GM23338 (cell line): ENCODE measurements at regions not wholly inside any gene's neighbourhood (a gene's known extent, or its start where the extent isn't known, plus 50 kb on each side); places are given as distances from the start of the nearest gene placed in this dataset.
A peak's percentile ranks its signal among the peaks of the same experiment; 100 is the strongest.

Source experiments
- ATAC-seq: fragments of 200-7000 bp; cut with Tn5 transposase; 3 replicates; pipeline ENCODE4 v1.9.1; 2020
- DNase-seq: peaks from one replicate; pipeline ENCODE4 v3.0.0-alpha.2; 2015; ENCODE audit warnings: low spot score
- H2AFZ ChIP-seq: fragments of 200-600 bp; sonication (generic); 2 replicates; pipeline ENCODE4 v1.8.0; 2016; ENCODE audit warnings: antibody characterized with exemption, mild to moderate bottlenecking, moderate library complexity
- H3F3A ChIP-seq: fragments of 200-600 bp; sonication (generic); replicated peaks from 2 replicates; pipeline ENCODE4 v1.8.0; 2017; ENCODE audit warnings: antibody characterized with exemption, mixed run types, low read depth
- H3K27ac ChIP-seq: fragments of 200-600 bp; sonication (generic); 2 replicates; pipeline ENCODE4 v1.6.1; 2016; ENCODE audit warnings: low read depth
- H3K27me3 ChIP-seq: fragments of 200-600 bp; sonication (generic); 2 replicates; pipeline ENCODE4 v1.8.0; 2016; ENCODE audit warnings: mild to moderate bottlenecking, mixed run types, moderate library complexity; ENCODE audit not compliant: insufficient read depth
- H3K36me3 ChIP-seq: fragments of 200-600 bp; sonication (generic); 2 replicates; pipeline ENCODE4 v1.8.0; 2016; ENCODE audit warnings: mild to moderate bottlenecking; ENCODE audit not compliant: insufficient read depth
- H3K4me1 ChIP-seq: fragments of 200-600 bp; sonication (generic); 2 replicates; pipeline ENCODE4 v1.8.0; 2016; ENCODE audit warnings: mild to moderate bottlenecking, moderate library complexity; ENCODE audit not compliant: insufficient read depth
- H3K4me2 ChIP-seq: fragments of 200-600 bp; sonication (generic); 2 replicates; pipeline ENCODE4 v1.7.1; 2017; ENCODE audit warnings: mixed run types
- H3K4me3 ChIP-seq: fragments of 200-600 bp; sonication (generic); 2 replicates; pipeline ENCODE4 v1.6.1; 2016; ENCODE audit warnings: mixed run types
- H3K79me2 ChIP-seq: fragments of 200-600 bp; sonication (generic); replicated peaks from 2 replicates; pipeline ENCODE4 v1.8.0; 2017; ENCODE audit warnings: mild to moderate bottlenecking; ENCODE audit not compliant: insufficient read depth
- H3K9me2 ChIP-seq: fragments of 200-600 bp; sonication (generic); 2 replicates; pipeline ENCODE4 v1.8.0; 2017; ENCODE audit not compliant: insufficient read depth
- H4K20me1 ChIP-seq: fragments of 200-600 bp; sonication (generic); replicated peaks from 2 replicates; pipeline ENCODE4 v1.8.0; 2017; ENCODE audit warnings: mild to moderate bottlenecking; ENCODE audit not compliant: insufficient read depth
- H3K27ac Mint-ChIP-seq: 2 replicates; pipeline ENCODE4 v1.8.0; 2020; ENCODE audit warnings: inconsistent platforms, mild to moderate bottlenecking, moderate library complexity, mixed read lengths
- H3K27me3 Mint-ChIP-seq: 3 replicates; pipeline ENCODE4 v1.8.0; 2022; ENCODE audit warnings: low read depth, mild to moderate bottlenecking, moderate library complexity, mixed read lengths, inconsistent platforms; ENCODE audit not compliant: insufficient read depth, poor library complexity
- H3K36me3 Mint-ChIP-seq: 3 replicates; pipeline ENCODE4 v1.8.0; 2021; ENCODE audit warnings: low read depth, mild to moderate bottlenecking, inconsistent platforms, moderate library complexity, mixed read lengths
- H3K4me1 Mint-ChIP-seq: 3 replicates; pipeline ENCODE4 v1.8.0; 2020; ENCODE audit warnings: mild to moderate bottlenecking, inconsistent platforms, mixed read lengths
- H3K4me3 Mint-ChIP-seq: 3 replicates; pipeline ENCODE4 v1.8.0; 2021; ENCODE audit warnings: moderate library complexity, mild to moderate bottlenecking, inconsistent platforms, mixed read lengths
- H3K9me3 Mint-ChIP-seq: 3 replicates; pipeline ENCODE4 v1.8.0; 2020; ENCODE audit warnings: moderate library complexity, mild to moderate bottlenecking, inconsistent platforms, mixed read lengths
- CREB1 ChIP-seq: fragments of 250-450 bp; sonication (Bioruptor Pico); IDR thresholded peaks from 2 replicates; pipeline ENCODE4 v1.5.0; 2020; ENCODE audit warnings: low read depth, mild to moderate bottlenecking, moderate library complexity
- EZH2 ChIP-seq: fragments of 200-600 bp; sonication (generic); IDR thresholded peaks from one replicate; pipeline ENCODE4 v1.8.0; 2017; ENCODE audit warnings: antibody characterized with exemption, mild to moderate bottlenecking, low read depth; ENCODE audit not compliant: unreplicated experiment
- ZNF114 ChIP-seq: fragments of 250-450 bp; sonication (Bioruptor Pico); IDR thresholded peaks from 2 replicates; pipeline ENCODE4 v1.5.0; 2020; ENCODE audit warnings: mild to moderate bottlenecking, moderate library complexity
- ZNF462 ChIP-seq: fragments of 250-450 bp; sonication (Bioruptor Pico); IDR thresholded peaks from 2 replicates; pipeline ENCODE4 v1.5.0; 2020; ENCODE audit warnings: mild to moderate bottlenecking, moderate library complexity

GRCh38 chr3:113103588-113103987, 107.8 kb upstream of the BOC start:
- DNase-seq = no peak
- H3K36me3 Mint-ChIP-seq = no peaks in the 10 kb centered on the region
- Histone ChIP-seq H3K27ac (no peak overlapping the region), H3K36me3 (no peaks in the 10 kb centered on the region), H3K79me2 (no peaks in the 10 kb centered on the region), H3K4me1 (peaks cover 32% of the 10 kb centered on the region), H3K4me3 (no peak overlapping the region), H4K20me1 (no peaks in the 10 kb centered on the region), H3F3A (0 out of 2 replicates have a peak, but pooled peaks cover 4% of the 10 kb centered on the region), H3K27me3 (no peaks in the 10 kb centered on the region), H3K4me2 (no peak overlapping the region), H2AFZ (no peak overlapping the region), H3K9me2 (0 out of 2 replicates have a peak, but pooled peaks cover 7% of the 10 kb centered on the region)
- no peaks in the 10 kb centered on the region for H3K27me3 Mint-ChIP-seq
- 0 out of 3 replicates have a peak, but pooled peaks cover 2% of the 10 kb centered on the region for H3K9me3 Mint-ChIP-seq
- H3K4me3 Mint-ChIP-seq = no peak overlapping the region
- TF ChIP-seq EZH2 = no peak
- no peak for TF ChIP-seq ZNF114 (CRISPR knock-in tag)
- no peak for TF ChIP-seq ZNF462 (CRISPR knock-in tag)
- peaks cover 42% of the 10 kb centered on the region for H3K4me1 Mint-ChIP-seq
- H3K27ac Mint-ChIP-seq = no peak overlapping the region
- no peak for ATAC-seq

GRCh38 chr3:113104357-113105092, 106.8 kb upstream of the BOC start:
- Histone ChIP-seq H3K9me2 (0 out of 2 replicates have a peak, but pooled peaks cover 7% of the 10 kb centered on the region), H4K20me1 (no peaks in the 10 kb centered on the region), H3K4me1 (peaks cover 32% of the 10 kb centered on the region), H3K36me3 (no peaks in the 10 kb centered on the region), H3K79me2 (no peaks in the 10 kb centered on the region), H3K4me2 (peak overlapping the region; percentile 52), H3F3A (0 out of 2 replicates have a peak, but pooled peaks cover 4% of the 10 kb centered on the region), H3K4me3 (no peak overlapping the region), H3K27me3 (no peaks in the 10 kb centered on the region), H2AFZ (peak overlapping the region; percentile 96), H3K27ac (peak overlapping the region; percentile 78; the same call in 1 of the 2 replicates)
- Mint-ChIP-seq H3K36me3 (no peaks in the 10 kb centered on the region), H3K4me3 (0 out of 3 replicates have a peak overlapping the region, but pooled peaks have one; percentile 12), H3K4me1 (peaks cover 42% of the 10 kb centered on the region), H3K27ac (peak overlapping the region; percentile 45), H3K27me3 (no peaks in the 10 kb centered on the region), H3K9me3 (0 out of 3 replicates have a peak, but pooled peaks cover 2% of the 10 kb centered on the region)
- ATAC-seq (peak; percentile 84), DNase-seq (peak; percentile 21)
- TF ChIP-seq CREB1 (CRISPR knock-in tag) = no peak
- TF ChIP-seq ZNF462 (CRISPR knock-in tag) = peak; percentile 48; the same call in 1 of the 2 replicates
